Brain microvascular endothelial cell (primary cell): ENCODE measurements at regions not wholly inside any gene's neighbourhood (a gene's known extent, or its start where the extent isn't known, plus 50 kb on each side); places are given as distances from the start of the nearest gene placed in this dataset.

ENCODE experiments used
- DNase-seq: peaks from one replicate; pipeline ENCODE4 v3.0.0-alpha.2; 2020
- H3K27ac ChIP-seq: fragments of 250-450 bp; sonication (Bioruptor Pico); 2 replicates; pipeline ENCODE4 v1.5.1; 2020; ENCODE audit warnings: mild to moderate bottlenecking, moderate library complexity
- H3K27me3 ChIP-seq: fragments of 250-450 bp; sonication (Bioruptor Pico); replicated peaks from 2 replicates; pipeline ENCODE4 v1.5.1; 2020; ENCODE audit warnings: mild to moderate bottlenecking
- H3K36me3 ChIP-seq: fragments of 250-450 bp; sonication (Bioruptor Pico); replicated peaks from 2 replicates; pipeline ENCODE4 v1.5.1; 2020; ENCODE audit warnings: mild to moderate bottlenecking
- H3K4me3 ChIP-seq: 2 replicates; pipeline ENCODE4 v1.5.1; 2011; ENCODE audit warnings: low read depth, mild to moderate bottlenecking, control low read depth, low read length, moderate library complexity
- in situ Hi-C: cut with HindIII; loops from 2 replicates; pipeline ENCODE4 v1.10.0; 2017; ENCODE audit warnings: low sequenced_read_pairs, low pct_ligation_motif_present
- TF ChIP-seq, protein P1 (sequence below): IDR thresholded peaks from 2 replicates; pipeline ENCODE4 v1.5.1; 2011; ENCODE audit warnings: low read depth, mild to moderate bottlenecking, moderate library complexity, low read length, control low read depth, inconsistent platforms; ENCODE audit errors: missing control alignments

- Histone ChIP-seq H3K36me3 (no peaks in the 10 kb centered on the region), H3K27me3 (no peaks in the 10 kb centered on the region), H3K4me3 (no peak overlapping the region), H3K27ac (no peak overlapping the region)
- in situ Hi-C loops = no loop called here
- no peak for DNase-seq
- TF ChIP-seq, protein P1, sequence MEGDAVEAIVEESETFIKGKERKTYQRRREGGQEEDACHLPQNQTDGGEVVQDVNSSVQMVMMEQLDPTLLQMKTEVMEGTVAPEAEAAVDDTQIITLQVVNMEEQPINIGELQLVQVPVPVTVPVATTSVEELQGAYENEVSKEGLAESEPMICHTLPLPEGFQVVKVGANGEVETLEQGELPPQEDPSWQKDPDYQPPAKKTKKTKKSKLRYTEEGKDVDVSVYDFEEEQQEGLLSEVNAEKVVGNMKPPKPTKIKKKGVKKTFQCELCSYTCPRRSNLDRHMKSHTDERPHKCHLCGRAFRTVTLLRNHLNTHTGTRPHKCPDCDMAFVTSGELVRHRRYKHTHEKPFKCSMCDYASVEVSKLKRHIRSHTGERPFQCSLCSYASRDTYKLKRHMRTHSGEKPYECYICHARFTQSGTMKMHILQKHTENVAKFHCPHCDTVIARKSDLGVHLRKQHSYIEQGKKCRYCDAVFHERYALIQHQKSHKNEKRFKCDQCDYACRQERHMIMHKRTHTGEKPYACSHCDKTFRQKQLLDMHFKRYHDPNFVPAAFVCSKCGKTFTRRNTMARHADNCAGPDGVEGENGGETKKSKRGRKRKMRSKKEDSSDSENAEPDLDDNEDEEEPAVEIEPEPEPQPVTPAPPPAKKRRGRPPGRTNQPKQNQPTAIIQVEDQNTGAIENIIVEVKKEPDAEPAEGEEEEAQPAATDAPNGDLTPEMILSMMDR = no peak
Measured at GRCh38 chr1:208528578-208529240, 284.5 kb upstream of the PLXNA2 start.

- in situ Hi-C loops = no loop called here
- H3K36me3 ChIP-seq = no peaks in the 10 kb centered on the region
- H3K27ac ChIP-seq = no peak overlapping the region
- no peak for DNase-seq
- H3K27me3 ChIP-seq = no peaks in the 10 kb centered on the region
- no peak overlapping the region for H3K4me3 ChIP-seq
- TF ChIP-seq, protein P1 = no peak
Measured at GRCh38 chr1:208531003-208531750, 287.0 kb upstream of the PLXNA2 start.

GRCh38 chr1:208533746-208534598 is 289.8 kb upstream of the PLXNA2 start:
- no peak overlapping the region for H3K4me3 ChIP-seq
- in situ Hi-C loops = no loop called here
- no peaks in the 10 kb centered on the region for H3K36me3 ChIP-seq
- H3K27ac ChIP-seq = no peak overlapping the region
- TF ChIP-seq, protein P1 = no peak
- H3K27me3 ChIP-seq = no peaks in the 10 kb centered on the region
- DNase-seq = no peak

DNA sequence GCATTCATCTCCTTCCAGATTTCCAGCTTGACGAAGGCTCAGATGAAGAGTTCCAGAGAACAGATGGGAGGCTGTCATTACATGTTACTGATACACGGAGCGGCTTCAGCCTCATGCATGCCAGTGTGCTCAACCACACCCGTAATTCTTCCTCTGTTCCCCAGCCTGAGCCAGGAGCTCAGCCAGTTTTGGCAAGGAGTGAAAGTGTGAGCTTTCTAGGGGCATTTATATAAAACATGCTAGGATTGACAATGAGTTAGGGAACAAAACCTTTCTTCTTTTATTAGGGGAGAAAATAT is 290.4 kb upstream of the PLXNA2 start:
- in situ Hi-C loops = no loop called here
- Histone ChIP-seq H3K27me3 (no peaks in the 10 kb centered on the region), H3K27ac (no peak overlapping the region), H3K36me3 (no peaks in the 10 kb centered on the region), H3K4me3 (no peak overlapping the region)
- TF ChIP-seq, protein P1 = no peak
- no peak for DNase-seq

- Histone ChIP-seq H3K27ac (no peak overlapping the region), H3K4me3 (no peak overlapping the region), H3K27me3 (no peaks in the 10 kb centered on the region), H3K36me3 (no peaks in the 10 kb centered on the region)
- in situ Hi-C loops = no loop called here
- TF ChIP-seq, protein P1 = no peak
- DNase-seq = no peak
Measured at GRCh38 chr1:208534979-208535378, 290.8 kb upstream of the PLXNA2 start.
